ENCODE measurements at regions not wholly inside any gene's neighbourhood (a gene's known extent, or its start where the extent isn't known, plus 50 kb on each side); places are given as distances from the start of the nearest gene placed in this dataset.

- TF ChIP-seq CTCF (IDR thresholded peaks at IDR 0.05; ENCODE audit: low read depth, low read length) (no peak), EZH2phosphoT487 (IDR thresholded peaks at IDR 0.05; ENCODE audit: low read depth) (no peak)
Observed at GRCh38 chr13:65875031-65875430, 1355.1 kb downstream of the PCDH9 start.
